Naive thymus-derived CD4-positive, alpha-beta T cell (primary cell): ENCODE measurements at regions not wholly inside any gene's neighbourhood (a gene's known extent, or its start where the extent isn't known, plus 50 kb on each side); places are given as distances from the start of the nearest gene placed in this dataset.

Source experiments
- ATAC-seq: fragments of 150-1000 bp; cut with Tn5 transposase; 2 replicates; pipeline ENCODE4 v1.10.0; 2021; ENCODE audit warnings: mild to moderate bottlenecking, moderate library complexity
- CTCF ChIA-PET: fragments of 350-600 bp; sonication (Branson Sonifier 250); formaldehyde crosslinking; loops from one replicate; lab custom pipeline; 2021; ENCODE audit warnings: antibody characterized with exemption; lab: Charles Lee
- POLR2A ChIA-PET: fragments of 350-600 bp; sonication (Branson Sonifier 250); formaldehyde crosslinking; loops from one replicate; lab custom pipeline; 2021; ENCODE audit warnings: antibody characterized with exemption, inconsistent platforms; lab: Charles Lee
- DNase-seq, 9 donors: peaks; one replicate each; pipeline versions ENCODE4 v3.0.0 to v3.0.0-alpha.2; 2020 to 2022; ENCODE audit warnings: mixed read lengths in 1 of 9
- H3K27ac ChIP-seq: one replicate; pipeline ENCODE4 v1.7.0; 2013; ENCODE audit warnings: mild to moderate bottlenecking, low read depth, low read length, moderate library complexity
- H3K27me3 ChIP-seq, 2 donors: one replicate each; pipeline ENCODE4 v1.7.0; 2013; ENCODE audit warnings: low read length in 2 of 2, mild to moderate bottlenecking in 2 of 2, moderate library complexity in 2 of 2; ENCODE audit not compliant: control insufficient read depth in 2 of 2, insufficient read depth in 2 of 2
- H3K36me3 ChIP-seq, 3 experiments: 1 replicate in 2 of 3; 2 replicates in 1 of 3; pipeline ENCODE4 v1.7.0; 2013; ENCODE audit warnings: low read length in 3 of 3, mild to moderate bottlenecking in 3 of 3, moderate library complexity in 1 of 3; ENCODE audit not compliant: insufficient read depth in 3 of 3, control insufficient read depth in 2 of 3
- H3K4me1 ChIP-seq, 2 donors: one replicate each; pipeline ENCODE4 v1.7.0; 2013; ENCODE audit warnings: low read length in 2 of 2, mild to moderate bottlenecking in 2 of 2, moderate library complexity in 1 of 2; ENCODE audit not compliant: control insufficient read depth in 2 of 2, insufficient read depth in 2 of 2
- H3K4me3 ChIP-seq: 2 replicates; pipeline ENCODE4 v1.7.0; 2013; ENCODE audit warnings: mild to moderate bottlenecking, low read length
- H3K9me3 ChIP-seq, 3 experiments: 1 replicate in 2 of 3; 2 replicates in 1 of 3; pipeline ENCODE4 v1.7.0; 2013; ENCODE audit warnings: low read length in 3 of 3; ENCODE audit not compliant: control insufficient read depth in 2 of 3
- H3K27ac Mint-ChIP-seq, 9 donors: one replicate each; pipeline ENCODE4 v1.8.0; 2020 to 2022; ENCODE audit warnings: mixed read lengths in 9 of 9, mild to moderate bottlenecking in 8 of 9, moderate library complexity in 5 of 9, inconsistent platforms in 2 of 9
- H3K27me3 Mint-ChIP-seq, 5 donors: one replicate each; pipeline ENCODE4 v1.8.0; 2021 to 2022; ENCODE audit warnings: mixed read lengths in 5 of 5, mild to moderate bottlenecking in 1 of 5
- H3K36me3 Mint-ChIP-seq, 5 donors: one replicate each; pipeline ENCODE4 v1.8.0; 2020 to 2022; ENCODE audit warnings: mixed read lengths in 5 of 5, mild to moderate bottlenecking in 3 of 5, inconsistent platforms in 1 of 5
- H3K4me1 Mint-ChIP-seq, 7 donors: one replicate each; pipeline ENCODE4 v1.8.0; 2020 to 2022; ENCODE audit warnings: mixed read lengths in 7 of 7, mild to moderate bottlenecking in 3 of 7, inconsistent platforms in 1 of 7
- H3K4me3 Mint-ChIP-seq, 10 donors: one replicate each; pipeline ENCODE4 v1.8.0; 2020 to 2022; ENCODE audit warnings: mild to moderate bottlenecking in 10 of 10, mixed read lengths in 10 of 10, moderate library complexity in 6 of 10, inconsistent platforms in 2 of 10
- H3K9me3 Mint-ChIP-seq, 11 donors: one replicate each; pipeline ENCODE4 v1.8.0; 2020 to 2022; ENCODE audit warnings: mixed read lengths in 11 of 11, mild to moderate bottlenecking in 4 of 11, inconsistent platforms in 1 of 11, moderate library complexity in 1 of 11
- intact Hi-C, 2 donors: fragments of 100-400 bp; cut with micrococcal nuclease; formaldehyde crosslinking; loops; one replicate each; pipeline ENCODE4 v1.15.1; 2023

DNA sequence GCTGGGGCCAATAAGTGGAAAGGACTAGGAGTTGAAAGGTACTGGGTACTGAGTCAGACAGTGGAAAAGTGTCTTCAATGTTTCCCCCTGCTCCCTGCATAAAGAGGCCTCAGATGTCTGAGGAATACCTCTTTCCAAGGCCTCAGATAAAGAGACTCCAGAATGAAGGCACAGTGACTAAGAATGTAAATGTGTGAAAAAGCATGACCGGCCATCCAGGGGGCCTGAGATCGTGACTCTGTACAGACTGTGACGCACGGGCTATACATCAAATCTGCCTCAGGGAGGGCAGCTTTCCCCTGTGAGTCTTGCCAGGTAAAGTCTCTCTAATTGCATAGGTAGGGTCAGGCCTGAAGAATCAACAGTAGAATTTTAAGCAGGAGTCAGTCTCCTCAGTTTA, 1690.5 kb downstream of the KCNT2 start:
- Histone ChIP-seq H3K9me3 (no peaks in the 10 kb centered on the region), H3K36me3 (no peaks in the 10 kb centered on the region), H3K27me3 (no peaks in the 10 kb centered on the region), H3K4me3 (no peak overlapping the region), H3K4me1 (no peaks in the 10 kb centered on the region), H3K27ac (no peak overlapping the region)
- no peak for DNase-seq
- Mint-ChIP-seq H3K27me3 (no peaks in the 10 kb centered on the region), H3K9me3 (peaks cover 0 to 5% (median 0%) of the 10 kb centered on the region in 11 donors), H3K27ac (no peak overlapping the region), H3K36me3 (no peaks in the 10 kb centered on the region), H3K4me1 (no peaks in the 10 kb centered on the region), H3K4me3 (no peak overlapping the region)
- CTCF ChIA-PET, result no interaction called here
- ATAC-seq, result no peak
- POLR2A ChIA-PET, result no interaction called here
- intact Hi-C loops, result no loop called here

GRCh38 chr1:194908643-194909042, 1699.6 kb downstream of the KCNT2 start:
- Mint-ChIP-seq H3K27ac (no peak overlapping the region), H3K4me1 (no peaks in the 10 kb centered on the region), H3K36me3 (no peaks in the 10 kb centered on the region), H3K4me3 (no peak overlapping the region), H3K9me3 (peaks cover 0 to 1% (median 0%) of the 10 kb centered on the region in 11 donors), H3K27me3 (no peaks in the 10 kb centered on the region)
- intact Hi-C loops, result no loop called here
- H3K9me3 ChIP-seq, result no peaks in the 10 kb centered on the region
- H3K36me3 ChIP-seq, result no peaks in the 10 kb centered on the region
- POLR2A ChIA-PET, result no interaction called here
- H3K27me3 ChIP-seq, result no peaks in the 10 kb centered on the region
- no peak overlapping the region for H3K27ac ChIP-seq
- no peak overlapping the region for H3K4me3 ChIP-seq
- no peak for DNase-seq
- H3K4me1 ChIP-seq, result no peaks in the 10 kb centered on the region
- CTCF ChIA-PET, result no interaction called here
- ATAC-seq, result no peak

DNA sequence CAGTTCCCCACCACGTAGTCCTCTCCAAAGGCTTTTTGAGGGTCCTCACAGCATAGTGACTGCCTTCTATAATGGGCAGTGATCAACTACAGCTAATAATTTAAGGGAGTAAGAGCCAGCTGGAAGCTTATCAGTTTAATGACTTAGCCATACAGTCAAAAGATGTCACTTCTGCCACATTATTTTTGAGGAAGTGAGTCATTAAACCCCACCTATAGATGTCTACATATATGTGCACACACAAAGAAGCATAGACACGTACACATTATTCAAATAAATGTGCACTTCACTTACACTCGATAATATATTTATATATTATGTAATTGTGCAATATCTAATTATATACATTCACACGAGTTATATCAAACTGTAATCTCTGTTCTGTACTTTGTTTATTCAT, 1704.7 kb downstream of the KCNT2 start:
- H3K36me3 Mint-ChIP-seq, result no peaks in the 10 kb centered on the region
- H3K4me3 ChIP-seq, result no peak overlapping the region
- no peak overlapping the region for H3K4me3 Mint-ChIP-seq
- no peak overlapping the region for H3K27ac ChIP-seq
- no peaks in the 10 kb centered on the region for H3K27me3 ChIP-seq
- intact Hi-C loops, result no loop called here
- no peak overlapping the region for H3K27ac Mint-ChIP-seq
- DNase-seq (no peak), ATAC-seq (no peak)
- CTCF ChIA-PET, result no interaction called here
- H3K4me1 ChIP-seq, result no peaks in the 10 kb centered on the region
- H3K36me3 ChIP-seq, result no peaks in the 10 kb centered on the region
- POLR2A ChIA-PET, result interaction anchor here (0.6 kb wide), 1 partner anchor 788 kb away, joined by 3 read pairs; no protein-coding TSS in a partner anchor
- no peaks in the 10 kb centered on the region for H3K4me1 Mint-ChIP-seq
- H3K9me3 Mint-ChIP-seq, result peaks cover 0 to 1% (median 0%) of the 10 kb centered on the region in 11 donors
- no peaks in the 10 kb centered on the region for H3K27me3 Mint-ChIP-seq
- no peaks in the 10 kb centered on the region for H3K9me3 ChIP-seq

DNA sequence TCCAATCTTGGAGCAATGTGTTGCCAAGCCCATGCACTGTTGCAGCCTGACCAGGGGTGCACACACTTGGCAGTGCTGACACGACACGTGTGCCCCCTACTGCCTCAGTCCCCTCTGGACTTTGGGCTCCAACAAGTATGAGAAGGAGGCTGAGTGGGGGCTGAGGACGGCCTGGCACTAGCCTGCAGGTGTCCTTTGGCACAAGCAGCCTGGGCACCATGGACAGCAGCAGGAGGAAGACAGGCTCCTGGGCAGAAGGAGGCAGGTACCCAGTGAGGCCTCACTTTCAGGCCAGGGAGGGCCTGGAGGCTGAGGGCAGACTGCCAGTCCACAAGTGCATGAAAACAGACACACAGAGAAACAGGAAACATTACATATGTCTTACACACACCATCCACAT, 1702.9 kb upstream of the B3GALT2 start:
- CTCF ChIA-PET, result no interaction called here
- Histone ChIP-seq H3K4me3 (no peak overlapping the region), H3K36me3 (no peaks in the 10 kb centered on the region), H3K27me3 (no peaks in the 10 kb centered on the region), H3K27ac (no peak overlapping the region), H3K9me3 (no peaks in the 10 kb centered on the region), H3K4me1 (no peaks in the 10 kb centered on the region)
- DNase-seq (no peak), ATAC-seq (no peak)
- Mint-ChIP-seq H3K9me3 (peaks cover 0 to 17% (median 4%) of the 10 kb centered on the region in 11 donors), H3K27me3 (no peaks in the 10 kb centered on the region), H3K4me1 (no peaks in the 10 kb centered on the region), H3K27ac (no peak overlapping the region), H3K36me3 (peaks cover 0 to 4% (median 0%) of the 10 kb centered on the region in 5 donors), H3K4me3 (no peak overlapping the region)
- intact Hi-C loops, result no loop called here
- POLR2A ChIA-PET, result no interaction called here

DNA sequence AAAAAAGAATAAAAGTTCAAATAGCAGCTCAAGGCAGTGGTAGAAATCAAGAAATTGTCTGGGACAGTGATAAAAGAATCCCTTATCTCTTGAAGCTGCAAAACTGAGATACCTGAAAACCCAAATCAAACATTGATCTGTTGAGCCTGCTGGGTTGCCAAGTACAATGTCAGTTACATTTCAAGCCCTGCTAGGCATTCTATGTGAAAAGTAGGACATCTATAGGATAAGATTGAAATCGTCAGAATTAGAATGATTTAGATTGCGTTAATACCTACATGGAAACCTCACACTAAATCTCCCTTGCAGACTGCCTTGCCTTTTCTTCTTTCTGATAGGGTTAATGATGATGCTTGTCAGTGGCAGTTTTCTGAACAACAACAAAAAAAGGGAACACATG, 1684.4 kb upstream of the B3GALT2 start:
- Histone ChIP-seq H3K27me3 (no peaks in the 10 kb centered on the region), H3K4me3 (no peak overlapping the region), H3K9me3 (no peaks in the 10 kb centered on the region), H3K27ac (no peak overlapping the region), H3K36me3 (no peaks in the 10 kb centered on the region), H3K4me1 (no peaks in the 10 kb centered on the region)
- ChIA-PET POLR2A (no interaction called here), CTCF (no interaction called here)
- ATAC-seq, result no peak
- Mint-ChIP-seq H3K27ac (no peak overlapping the region), H3K9me3 (peaks cover 0 to 2% (median 0%) of the 10 kb centered on the region in 11 donors), H3K4me1 (no peaks in the 10 kb centered on the region), H3K4me3 (no peak overlapping the region), H3K27me3 (no peaks in the 10 kb centered on the region), H3K36me3 (no peaks in the 10 kb centered on the region)
- intact Hi-C loops, result no loop called here
- no peak for DNase-seq

DNA sequence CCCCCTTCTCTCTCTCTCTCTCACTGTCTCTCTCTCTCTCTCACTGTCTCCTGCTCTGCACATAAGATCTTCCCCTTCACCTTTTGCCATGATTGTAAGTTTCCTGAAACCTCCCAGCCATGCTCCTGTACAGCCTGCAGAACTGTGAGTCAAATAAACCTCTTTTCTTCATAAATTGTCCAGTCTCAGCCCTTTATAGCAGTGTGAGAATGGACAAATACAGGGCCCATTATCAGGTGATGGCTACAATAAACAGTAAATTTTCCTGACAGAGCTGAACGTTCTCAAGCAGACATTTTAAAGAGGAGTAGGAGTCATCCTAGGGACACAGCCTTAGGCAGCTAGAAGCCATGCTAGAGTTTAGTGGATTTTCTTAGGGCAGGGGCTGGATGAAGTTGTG, 1679.7 kb upstream of the B3GALT2 start:
- Mint-ChIP-seq H3K4me3 (no peak overlapping the region), H3K36me3 (no peaks in the 10 kb centered on the region), H3K9me3 (peaks cover 0 to 5% (median 0%) of the 10 kb centered on the region in 11 donors), H3K27ac (no peak overlapping the region), H3K27me3 (no peaks in the 10 kb centered on the region), H3K4me1 (no peaks in the 10 kb centered on the region)
- ChIA-PET POLR2A (no interaction called here), CTCF (no interaction called here)
- Histone ChIP-seq H3K27ac (no peak overlapping the region), H3K4me3 (no peak overlapping the region), H3K27me3 (no peaks in the 10 kb centered on the region), H3K9me3 (no peaks in the 10 kb centered on the region), H3K4me1 (no peaks in the 10 kb centered on the region), H3K36me3 (no peaks in the 10 kb centered on the region)
- DNase-seq, result no peak
- intact Hi-C loops, result no loop called here
- no peak for ATAC-seq

GRCh38 chr1:194865383-194865782, 1679.0 kb upstream of the B3GALT2 start:
- no peaks in the 10 kb centered on the region for H3K27me3 ChIP-seq
- H3K27ac ChIP-seq, result no peak overlapping the region
- Mint-ChIP-seq H3K4me3 (no peak overlapping the region), H3K4me1 (no peaks in the 10 kb centered on the region), H3K36me3 (no peaks in the 10 kb centered on the region), H3K27me3 (no peaks in the 10 kb centered on the region), H3K9me3 (peaks cover 0 to 9% (median 2%) of the 10 kb centered on the region in 11 donors), H3K27ac (no peak overlapping the region)
- ATAC-seq, result no peak
- H3K36me3 ChIP-seq, result no peaks in the 10 kb centered on the region
- intact Hi-C loops, result no loop called here
- CTCF ChIA-PET, result no interaction called here
- POLR2A ChIA-PET, result no interaction called here
- H3K9me3 ChIP-seq, result no peaks in the 10 kb centered on the region
- H3K4me1 ChIP-seq, result no peaks in the 10 kb centered on the region
- H3K4me3 ChIP-seq, result no peak overlapping the region
- no peak for DNase-seq
